Astrocyte of the cerebellum (primary cell): ENCODE measurements at regions not wholly inside any gene's neighbourhood (a gene's known extent, or its start where the extent isn't known, plus 50 kb on each side); places are given as distances from the start of the nearest gene placed in this dataset.

Experiments used
- DNase-seq: peaks from one replicate; pipeline ENCODE4 v3.0.0-alpha.2; 2011; ENCODE audit warnings: low read depth
- H3K4me3 ChIP-seq: 2 replicates; pipeline ENCODE4 v1.5.1; 2011; ENCODE audit warnings: mild to moderate bottlenecking, low read depth, low read length, moderate library complexity
- in situ Hi-C: cut with HindIII; loops from 2 replicates; pipeline ENCODE4 v1.10.0; 2017; ENCODE audit warnings: low sequenced_read_pairs
- TF ChIP-seq, protein P1 (sequence below): IDR thresholded peaks from 2 replicates; pipeline ENCODE4 v1.5.1; 2012; ENCODE audit warnings: low read length, low read depth, moderate library complexity, mild to moderate bottlenecking; ENCODE audit errors: missing control alignments

DNA sequence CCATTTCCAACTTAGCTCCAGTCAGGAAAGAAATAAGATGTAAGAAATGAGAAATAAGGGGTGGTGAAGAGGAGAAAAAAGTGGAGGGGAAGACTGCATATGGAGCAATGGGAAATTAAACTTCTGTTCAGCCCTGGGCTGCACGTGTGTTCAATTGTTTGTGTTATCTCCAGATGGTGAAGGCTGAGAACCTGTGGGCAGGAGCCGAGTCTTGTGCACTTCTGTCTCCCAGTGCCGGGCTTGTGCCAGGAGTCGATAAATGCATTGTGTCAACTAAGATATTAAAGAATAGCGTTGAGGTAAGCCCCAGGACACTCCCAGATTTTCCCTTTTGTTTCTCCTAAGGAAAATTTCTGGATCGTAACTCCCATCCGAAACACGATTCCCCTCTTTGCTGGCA lies 98.2 kb downstream of the PRLHR start:
- in situ Hi-C loops: no loop called here
- H3K4me3 ChIP-seq: no peak overlapping the region
- TF ChIP-seq, protein P1, sequence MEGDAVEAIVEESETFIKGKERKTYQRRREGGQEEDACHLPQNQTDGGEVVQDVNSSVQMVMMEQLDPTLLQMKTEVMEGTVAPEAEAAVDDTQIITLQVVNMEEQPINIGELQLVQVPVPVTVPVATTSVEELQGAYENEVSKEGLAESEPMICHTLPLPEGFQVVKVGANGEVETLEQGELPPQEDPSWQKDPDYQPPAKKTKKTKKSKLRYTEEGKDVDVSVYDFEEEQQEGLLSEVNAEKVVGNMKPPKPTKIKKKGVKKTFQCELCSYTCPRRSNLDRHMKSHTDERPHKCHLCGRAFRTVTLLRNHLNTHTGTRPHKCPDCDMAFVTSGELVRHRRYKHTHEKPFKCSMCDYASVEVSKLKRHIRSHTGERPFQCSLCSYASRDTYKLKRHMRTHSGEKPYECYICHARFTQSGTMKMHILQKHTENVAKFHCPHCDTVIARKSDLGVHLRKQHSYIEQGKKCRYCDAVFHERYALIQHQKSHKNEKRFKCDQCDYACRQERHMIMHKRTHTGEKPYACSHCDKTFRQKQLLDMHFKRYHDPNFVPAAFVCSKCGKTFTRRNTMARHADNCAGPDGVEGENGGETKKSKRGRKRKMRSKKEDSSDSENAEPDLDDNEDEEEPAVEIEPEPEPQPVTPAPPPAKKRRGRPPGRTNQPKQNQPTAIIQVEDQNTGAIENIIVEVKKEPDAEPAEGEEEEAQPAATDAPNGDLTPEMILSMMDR: no peak
- DNase-seq: no peak

DNA sequence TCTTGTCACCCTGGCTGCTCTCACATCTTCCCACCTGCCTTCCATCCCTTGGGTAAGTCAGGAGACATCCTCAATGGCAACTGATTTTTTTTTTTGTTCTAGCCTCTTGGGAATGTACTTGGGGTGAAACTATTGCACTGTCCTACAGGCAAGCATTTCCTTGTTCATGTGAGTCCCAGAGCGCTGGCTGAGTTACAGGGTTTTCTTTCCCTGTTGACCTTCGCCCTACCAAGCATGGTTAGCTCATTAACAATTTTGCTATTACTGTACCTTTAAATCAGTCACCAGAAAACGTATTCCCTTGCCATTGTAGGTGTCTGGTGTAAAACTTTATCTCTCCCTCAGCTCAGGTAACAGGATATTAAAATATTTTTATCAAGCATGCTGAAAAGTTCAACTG lies 98.9 kb downstream of the PRLHR start:
- in situ Hi-C loops: no loop called here
- TF ChIP-seq, protein P1: no peak
- no peak for DNase-seq
- no peak overlapping the region for H3K4me3 ChIP-seq

DNA sequence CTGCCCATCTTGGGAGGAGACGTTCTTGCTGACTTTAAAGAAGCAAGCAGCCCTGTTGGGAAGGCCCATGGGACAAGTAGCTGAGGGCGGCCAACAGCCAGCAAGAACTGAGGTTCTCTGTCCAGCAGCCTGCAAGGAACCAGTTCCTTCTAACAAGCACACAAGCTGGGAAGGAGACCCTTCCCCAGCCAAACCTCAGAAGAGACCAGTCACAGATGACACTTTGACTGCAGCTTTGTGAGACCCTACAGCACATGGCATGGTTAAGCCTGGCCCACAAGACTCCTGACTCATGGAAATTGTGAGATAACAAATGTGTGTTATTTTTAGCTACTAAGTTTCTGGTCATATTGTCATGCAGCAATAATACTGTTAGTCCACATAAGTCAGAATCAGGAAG lies 99.9 kb downstream of the PRLHR start:
- H3K4me3 ChIP-seq: no peak overlapping the region
- no peak for DNase-seq
- TF ChIP-seq, protein P1: no peak
- in situ Hi-C loops: no loop called here

DNA sequence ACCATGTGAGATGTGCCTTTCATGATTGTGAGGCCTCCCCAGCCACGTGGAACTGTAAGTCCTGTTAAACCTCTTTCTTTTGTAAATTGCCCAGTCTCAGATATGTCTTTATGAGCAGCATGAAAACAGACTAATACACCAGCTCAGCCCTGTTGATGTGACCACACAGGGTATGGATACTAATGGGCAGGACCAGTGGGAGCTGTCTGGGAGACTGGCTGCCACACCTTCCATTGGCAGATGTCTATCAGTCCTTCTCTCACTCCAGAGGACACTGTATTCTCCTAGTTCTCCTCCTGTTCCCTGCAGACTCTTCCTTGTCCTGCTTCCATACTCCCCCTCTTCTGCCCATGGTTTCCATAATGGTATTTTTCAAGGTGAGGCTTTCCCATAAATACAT lies 104.4 kb downstream of the PRLHR start:
- H3K4me3 ChIP-seq: no peak overlapping the region
- TF ChIP-seq, protein P1: no peak
- DNase-seq: no peak
- in situ Hi-C loops: no loop called here

DNA sequence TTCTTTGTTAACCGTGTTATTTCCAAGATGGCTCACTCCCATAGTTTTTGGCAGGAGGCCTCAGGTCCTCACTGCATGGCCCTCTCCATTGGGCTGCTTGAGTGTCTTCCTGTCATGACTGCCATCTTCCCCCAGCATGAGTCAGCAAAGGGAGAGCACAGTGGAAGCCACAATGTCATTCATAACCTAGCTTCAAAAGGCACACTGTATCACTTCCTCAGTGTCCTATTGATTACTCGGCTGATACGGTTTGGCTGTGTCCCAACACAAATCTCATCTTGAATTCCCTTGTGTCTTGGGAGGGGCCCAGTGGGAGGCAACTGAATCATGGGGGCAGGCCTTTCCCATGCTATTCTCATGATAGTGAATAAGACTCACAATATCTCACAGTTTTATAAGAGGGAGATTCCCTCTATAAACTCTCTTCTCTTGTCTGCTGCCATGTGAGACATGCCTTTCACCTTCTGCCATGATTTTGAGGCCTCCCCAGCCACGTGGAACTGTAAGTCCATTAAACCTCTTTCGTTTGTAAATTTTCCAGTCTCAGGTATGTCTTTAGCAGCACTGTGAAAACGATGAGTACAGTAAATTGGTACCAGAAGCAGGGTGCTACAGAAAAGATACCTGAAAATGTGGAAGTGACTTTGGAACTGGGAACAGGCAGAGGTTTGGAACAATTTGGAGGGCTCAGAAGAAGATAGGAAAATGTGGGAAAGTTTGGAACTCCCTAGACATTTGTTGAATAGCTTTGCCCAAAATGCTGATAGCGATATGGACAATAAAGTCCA lies 106.5 kb downstream of the PRLHR start:
- no peak overlapping the region for H3K4me3 ChIP-seq
- TF ChIP-seq, protein P1: no peak
- DNase-seq: no peak
- in situ Hi-C loops: no loop called here

DNA sequence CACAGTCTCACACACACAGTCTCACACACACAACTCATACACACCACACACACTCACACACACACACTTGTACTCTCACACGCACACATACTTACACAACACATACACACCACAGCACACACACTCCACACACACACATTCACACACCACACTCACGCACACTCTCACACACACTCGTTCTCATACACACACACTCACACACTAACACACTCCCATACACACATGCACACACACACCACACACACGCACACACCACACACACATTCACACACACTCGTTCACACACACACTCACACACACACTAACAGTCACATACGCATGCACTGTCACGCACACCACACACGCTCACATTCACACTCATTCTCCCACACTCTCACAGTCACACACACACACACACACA lies 109.8 kb downstream of the PRLHR start:
- DNase-seq: no peak
- TF ChIP-seq, protein P1: no peak
- in situ Hi-C loops: no loop called here
- H3K4me3 ChIP-seq: no peak overlapping the region
